Gastroesophageal sphincter (tissue), 4 donors: ENCODE measurements at regions not wholly inside any gene's neighbourhood (a gene's known extent, or its start where the extent isn't known, plus 50 kb on each side); places are given as distances from the start of the nearest gene placed in this dataset.

Experiments
- ATAC-seq: fragments of 150-250 bp; one replicate; pipeline ENCODE4 v1.9.1; 2016; ENCODE audit warnings: mild to moderate bottlenecking, moderate library complexity
- H3K27ac ChIP-seq, 4 donors: fragments of 200-600 bp; sonication (generic) in 3 of 4; 1 replicate in 3 of 4; 2 replicates in 1 of 4; pipeline ENCODE4 v1.5.1; 2016 to 2019
- H3K27me3 ChIP-seq: fragments of 200-600 bp; sonication (generic); one replicate; pipeline ENCODE4 v1.5.1; 2019
- H3K36me3 ChIP-seq, 2 donors: fragments of 200-600 bp; sonication (generic); one replicate each; pipeline ENCODE4 v1.5.1; 2019; ENCODE audit warnings: control low read depth in 1 of 2
- H3K4me1 ChIP-seq, 3 donors: fragments of 200-600 bp; sonication (generic); 1 replicate in 2 of 3; 2 replicates in 1 of 3; pipeline ENCODE4 v1.5.1; 2016 to 2019; ENCODE audit warnings: control low read depth in 2 of 3
- H3K4me3 ChIP-seq, 2 donors: fragments of 200-600 bp; sonication (generic); one replicate each; pipeline ENCODE4 v1.5.1; 2019; ENCODE audit warnings: mild to moderate bottlenecking in 1 of 2, moderate library complexity in 1 of 2
- H3K9me3 ChIP-seq, 3 donors: fragments of 200-600 bp; sonication (generic); one replicate each; pipeline ENCODE4 v1.5.1; 2017 to 2019; ENCODE audit warnings: control low read depth in 2 of 3
- EP300 ChIP-seq: sonication (generic); formaldehyde crosslinking; IDR thresholded peaks from one replicate; pipeline ENCODE4 v1.6.1; 2017; ENCODE audit warnings: antibody characterized with exemption, mild to moderate bottlenecking
- POLR2A ChIP-seq, 2 donors: fragments of 450-650 bp; IDR thresholded peaks; one replicate each; pipeline ENCODE4 v1.6.1; 2017; ENCODE audit warnings: antibody characterized with exemption in 2 of 2, mild to moderate bottlenecking in 2 of 2, moderate library complexity in 1 of 2
- POLR2AphosphoS5 ChIP-seq: sonication (generic); formaldehyde crosslinking; IDR thresholded peaks from one replicate; pipeline ENCODE4 v1.6.1; 2017; ENCODE audit warnings: antibody characterized with exemption
- WGBS, 2 donors: methylation state at CpG; one replicate each; pipeline ENCODE4 v1.1.5; 2018; ENCODE audit warnings: low coverage in 1 of 2; 5-methylcytosine and 5-hydroxymethylcytosine counted together
- TF ChIP-seq, protein P1 (sequence below), 4 experiments: fragments of 200-600 bp in 2 of 4; fragments of 450-650 bp in 2 of 4; sonication (generic) in 1 of 4; IDR thresholded peaks; one replicate each; pipeline ENCODE4 v1.5.1; 2017 to 2019; ENCODE audit warnings: antibody characterized with exemption in 4 of 4, mild to moderate bottlenecking in 2 of 4, moderate library complexity in 2 of 4

DNA sequence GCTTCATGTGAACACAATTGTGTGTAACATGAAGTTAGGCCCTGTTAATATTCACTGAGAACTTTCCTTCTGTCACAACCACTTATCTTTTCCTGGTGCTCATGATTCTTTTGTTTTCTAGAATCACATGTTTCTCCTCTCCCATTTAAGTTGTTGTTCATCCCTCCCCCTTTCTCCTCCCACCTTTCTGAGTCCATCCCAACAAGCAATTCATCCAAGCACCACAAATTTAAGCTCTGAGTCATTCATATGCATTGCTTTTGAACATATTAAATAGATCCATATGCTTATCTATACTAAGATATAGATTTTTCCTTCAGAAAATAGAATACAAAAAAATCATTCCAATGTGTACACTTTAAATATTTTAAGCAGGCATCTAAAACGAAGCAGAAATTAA lies 75.2 kb upstream of the NFIB start:
- H3K27ac ChIP-seq = no peak overlapping the region
- no peak for ATAC-seq
- 76 to 88% methylated on average over 1 of the region's 1 CpG for WGBS, 2 donors
- TF ChIP-seq POLR2A (IDR thresholded peaks at IDR 0.05) (no peak), EP300 (no peak), POLR2AphosphoS5 (no peak)
- TF ChIP-seq, protein P1, sequence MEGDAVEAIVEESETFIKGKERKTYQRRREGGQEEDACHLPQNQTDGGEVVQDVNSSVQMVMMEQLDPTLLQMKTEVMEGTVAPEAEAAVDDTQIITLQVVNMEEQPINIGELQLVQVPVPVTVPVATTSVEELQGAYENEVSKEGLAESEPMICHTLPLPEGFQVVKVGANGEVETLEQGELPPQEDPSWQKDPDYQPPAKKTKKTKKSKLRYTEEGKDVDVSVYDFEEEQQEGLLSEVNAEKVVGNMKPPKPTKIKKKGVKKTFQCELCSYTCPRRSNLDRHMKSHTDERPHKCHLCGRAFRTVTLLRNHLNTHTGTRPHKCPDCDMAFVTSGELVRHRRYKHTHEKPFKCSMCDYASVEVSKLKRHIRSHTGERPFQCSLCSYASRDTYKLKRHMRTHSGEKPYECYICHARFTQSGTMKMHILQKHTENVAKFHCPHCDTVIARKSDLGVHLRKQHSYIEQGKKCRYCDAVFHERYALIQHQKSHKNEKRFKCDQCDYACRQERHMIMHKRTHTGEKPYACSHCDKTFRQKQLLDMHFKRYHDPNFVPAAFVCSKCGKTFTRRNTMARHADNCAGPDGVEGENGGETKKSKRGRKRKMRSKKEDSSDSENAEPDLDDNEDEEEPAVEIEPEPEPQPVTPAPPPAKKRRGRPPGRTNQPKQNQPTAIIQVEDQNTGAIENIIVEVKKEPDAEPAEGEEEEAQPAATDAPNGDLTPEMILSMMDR (IDR thresholded peaks at IDR 0.05) = no peak
- no peaks in the 10 kb centered on the region for H3K4me1 ChIP-seq
- H3K9me3 ChIP-seq = peaks cover 0 to 12% (median 0%) of the 10 kb centered on the region in 3 donors
- H3K27me3 ChIP-seq = no peaks in the 10 kb centered on the region
- H3K36me3 ChIP-seq = no peaks in the 10 kb centered on the region
- H3K4me3 ChIP-seq = no peak overlapping the region

DNA sequence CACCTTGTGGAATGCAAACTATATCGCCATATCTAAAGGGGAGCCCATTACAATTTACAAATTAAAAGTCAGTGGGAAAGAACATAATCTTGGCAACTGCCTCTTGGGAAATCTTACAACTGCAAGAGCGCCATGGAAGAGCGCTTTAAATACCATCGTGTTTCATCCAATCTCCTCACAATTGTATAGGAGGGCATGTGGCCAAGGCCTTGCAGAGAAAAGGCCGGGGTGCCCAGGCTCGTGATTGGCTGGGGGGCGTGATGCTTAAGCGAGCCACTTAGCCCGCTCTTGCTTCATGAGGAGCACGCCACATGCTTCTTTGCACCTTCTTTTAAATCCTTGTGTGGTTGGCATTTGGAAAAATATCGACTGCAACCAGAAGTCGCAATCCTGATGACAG lies 69.8 kb upstream of the NFIB start:
- ATAC-seq = no peak
- no peak for TF ChIP-seq POLR2AphosphoS5
- TF ChIP-seq, protein P1 (IDR thresholded peaks at IDR 0.05) = no peak
- Histone ChIP-seq H3K4me1 (no peaks in the 10 kb centered on the region), H3K27ac (no peak overlapping the region), H3K4me3 (no peak overlapping the region), H3K27me3 (no peaks in the 10 kb centered on the region), H3K9me3 (no peaks in the 10 kb centered on the region), H3K36me3 (no peaks in the 10 kb centered on the region)
- 92 to 94% methylated on average over 10 to 12 of the region's 12 CpGs for WGBS, 2 donors

GRCh38 chr9:14383294-14383693 lies 69.4 kb upstream of the NFIB start:
- Histone ChIP-seq H3K9me3 (no peaks in the 10 kb centered on the region), H3K4me1 (no peaks in the 10 kb centered on the region), H3K27me3 (no peaks in the 10 kb centered on the region), H3K27ac (no peak overlapping the region), H3K36me3 (no peaks in the 10 kb centered on the region), H3K4me3 (no peak overlapping the region)
- TF ChIP-seq POLR2A (IDR thresholded peaks at IDR 0.05) (no peak), POLR2AphosphoS5 (no peak), EP300 (no peak)
- TF ChIP-seq, protein P1 (IDR thresholded peaks at IDR 0.05) = no peak
- ATAC-seq = no peak
- 45 to 92% methylated on average over 1 to 2 of the region's 2 CpGs for WGBS, 2 donors

DNA sequence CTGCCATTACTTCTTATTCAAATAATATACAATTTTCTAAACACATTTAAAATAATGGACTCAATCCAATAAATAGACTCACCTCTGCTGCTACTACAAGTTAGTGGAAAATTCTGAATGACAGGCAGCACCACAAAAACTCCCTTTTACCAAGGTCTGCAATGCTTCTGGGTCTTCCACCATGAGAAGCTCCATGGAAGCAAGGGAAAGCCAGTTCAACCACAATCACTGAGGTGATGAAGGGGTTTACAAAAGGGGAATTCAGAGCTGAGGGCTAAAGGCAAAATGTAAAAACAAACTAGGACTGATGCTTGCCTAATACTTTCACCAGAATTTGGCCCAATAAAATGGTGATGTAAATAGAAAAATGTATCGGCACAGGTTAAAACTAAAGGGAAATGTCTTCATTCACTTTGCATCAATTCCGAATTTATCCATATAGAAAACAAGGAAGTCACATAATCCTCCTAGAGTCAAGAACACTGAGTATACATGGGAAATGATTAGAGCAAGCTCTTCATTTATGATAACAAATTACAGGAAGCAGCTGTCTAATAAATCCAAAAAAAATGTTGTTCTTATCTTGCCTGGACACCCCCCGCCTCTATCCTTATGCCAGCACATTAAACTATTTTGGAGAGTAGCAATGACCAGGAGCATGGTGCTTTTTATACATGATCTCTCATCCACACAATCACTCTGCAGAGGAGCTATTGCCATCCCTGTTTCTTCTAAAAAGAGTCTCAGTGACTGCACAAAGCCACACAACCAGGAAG lies 66.3 kb upstream of the NFIB start:
- H3K27me3 ChIP-seq = no peaks in the 10 kb centered on the region
- no peaks in the 10 kb centered on the region for H3K36me3 ChIP-seq
- H3K27ac ChIP-seq = no peak overlapping the region
- no peak for TF ChIP-seq EP300
- TF ChIP-seq, protein P1 (IDR thresholded peaks at IDR 0.05) = no peak
- TF ChIP-seq POLR2AphosphoS5 = no peak
- no peaks in the 10 kb centered on the region for H3K9me3 ChIP-seq
- no peaks in the 10 kb centered on the region for H3K4me1 ChIP-seq
- 74% methylated on average over 3 of the region's 3 CpGs for WGBS, 2 donors
- no peak for ATAC-seq
- no peak overlapping the region for H3K4me3 ChIP-seq

- ATAC-seq = no peak
- Histone ChIP-seq H3K36me3 (no peaks in the 10 kb centered on the region), H3K4me1 (no peaks in the 10 kb centered on the region), H3K4me3 (no peak overlapping the region), H3K27me3 (no peaks in the 10 kb centered on the region), H3K9me3 (no peaks in the 10 kb centered on the region), H3K27ac (no peak overlapping the region)
- TF ChIP-seq, protein P1 (IDR thresholded peaks at IDR 0.05) = no peak
- TF ChIP-seq POLR2AphosphoS5 (no peak), EP300 (no peak), POLR2A (IDR thresholded peaks at IDR 0.05) (no peak)
- WGBS, 2 donors = 92 to 95% methylated on average over 4 of the region's 4 CpGs
Measured at GRCh38 chr9:14379280-14379679, 65.3 kb upstream of the NFIB start.
